ENCODE measurements at regions not wholly inside any gene's neighbourhood (a gene's known extent, or its start where the extent isn't known, plus 50 kb on each side); places are given as distances from the start of the nearest gene placed in this dataset.

GRCh38 chr9:71403106-71403505 lies 281.7 kb upstream of the TRPM3 start:
- no peak overlapping the region for H3K4me3 ChIP-seq (ENCODE audit: low read depth, low read length)
- DNase-seq (ENCODE audit: low read depth): no peak
- TF ChIP-seq, protein P1, sequence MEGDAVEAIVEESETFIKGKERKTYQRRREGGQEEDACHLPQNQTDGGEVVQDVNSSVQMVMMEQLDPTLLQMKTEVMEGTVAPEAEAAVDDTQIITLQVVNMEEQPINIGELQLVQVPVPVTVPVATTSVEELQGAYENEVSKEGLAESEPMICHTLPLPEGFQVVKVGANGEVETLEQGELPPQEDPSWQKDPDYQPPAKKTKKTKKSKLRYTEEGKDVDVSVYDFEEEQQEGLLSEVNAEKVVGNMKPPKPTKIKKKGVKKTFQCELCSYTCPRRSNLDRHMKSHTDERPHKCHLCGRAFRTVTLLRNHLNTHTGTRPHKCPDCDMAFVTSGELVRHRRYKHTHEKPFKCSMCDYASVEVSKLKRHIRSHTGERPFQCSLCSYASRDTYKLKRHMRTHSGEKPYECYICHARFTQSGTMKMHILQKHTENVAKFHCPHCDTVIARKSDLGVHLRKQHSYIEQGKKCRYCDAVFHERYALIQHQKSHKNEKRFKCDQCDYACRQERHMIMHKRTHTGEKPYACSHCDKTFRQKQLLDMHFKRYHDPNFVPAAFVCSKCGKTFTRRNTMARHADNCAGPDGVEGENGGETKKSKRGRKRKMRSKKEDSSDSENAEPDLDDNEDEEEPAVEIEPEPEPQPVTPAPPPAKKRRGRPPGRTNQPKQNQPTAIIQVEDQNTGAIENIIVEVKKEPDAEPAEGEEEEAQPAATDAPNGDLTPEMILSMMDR (conservative IDR thresholded peaks at IDR 0.05; ENCODE audit: low read depth, low read length): no peak

DNA sequence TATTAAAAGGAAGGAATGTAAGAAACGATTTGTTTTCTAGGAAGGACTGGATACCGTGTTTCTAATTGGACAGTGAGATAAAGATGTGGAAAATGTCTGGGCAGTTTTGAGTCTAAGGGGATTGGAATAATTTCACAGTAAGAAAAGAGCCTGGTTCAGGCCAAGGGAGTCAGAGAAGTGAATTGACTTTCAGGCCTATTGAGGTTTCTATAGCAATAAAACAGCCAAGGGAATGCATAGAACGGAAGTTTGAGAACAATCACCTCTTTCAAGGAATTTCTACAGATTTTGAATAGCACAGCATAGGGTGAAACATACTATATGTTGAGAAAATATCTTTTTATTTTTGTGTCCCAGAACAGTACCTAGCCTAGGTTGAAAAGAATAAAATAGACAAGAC lies 271.6 kb upstream of the TRPM3 start:
- TF ChIP-seq, protein P1 (conservative IDR thresholded peaks at IDR 0.05; ENCODE audit: low read depth, low read length): no peak
- no peak for DNase-seq (ENCODE audit: low read depth)

DNA sequence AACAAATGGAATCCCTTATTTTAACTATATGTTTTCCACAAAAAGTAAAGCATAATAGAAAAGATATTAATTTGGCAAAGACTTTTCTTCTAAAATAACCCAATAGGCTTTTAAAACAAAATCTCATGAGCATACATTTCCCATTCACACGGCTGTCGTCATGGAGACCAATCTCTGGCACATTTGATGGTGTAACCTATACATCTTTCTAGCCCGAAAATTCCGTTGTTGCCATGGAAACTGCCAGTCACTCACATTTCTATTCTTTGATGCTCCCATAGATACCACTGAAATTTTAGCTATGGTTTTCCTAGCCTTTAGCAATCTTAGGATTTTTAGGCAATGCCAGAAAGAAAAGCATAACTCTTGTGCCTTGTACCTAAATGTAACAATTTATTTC lies 262.9 kb upstream of the TRPM3 start:
- DNase-seq (ENCODE audit: low read depth): no peak
- TF ChIP-seq, protein P1 (conservative IDR thresholded peaks at IDR 0.05; ENCODE audit: low read depth, low read length): no peak
- H3K4me3 ChIP-seq (ENCODE audit: low read depth, low read length): no peak overlapping the region

More for the DNA sequence above, 271.6 kb upstream of the TRPM3 start:
- no peak overlapping the region for H3K4me3 ChIP-seq (ENCODE audit: low read depth, low read length)

GRCh38 chr9:71383308-71383940 lies 262.0 kb upstream of the TRPM3 start:
- no peak overlapping the region for H3K4me3 ChIP-seq (ENCODE audit: low read depth, low read length)
- TF ChIP-seq, protein P1 (conservative IDR thresholded peaks at IDR 0.05; ENCODE audit: low read depth, low read length): no peak
- no peak for DNase-seq (ENCODE audit: low read depth)

DNA sequence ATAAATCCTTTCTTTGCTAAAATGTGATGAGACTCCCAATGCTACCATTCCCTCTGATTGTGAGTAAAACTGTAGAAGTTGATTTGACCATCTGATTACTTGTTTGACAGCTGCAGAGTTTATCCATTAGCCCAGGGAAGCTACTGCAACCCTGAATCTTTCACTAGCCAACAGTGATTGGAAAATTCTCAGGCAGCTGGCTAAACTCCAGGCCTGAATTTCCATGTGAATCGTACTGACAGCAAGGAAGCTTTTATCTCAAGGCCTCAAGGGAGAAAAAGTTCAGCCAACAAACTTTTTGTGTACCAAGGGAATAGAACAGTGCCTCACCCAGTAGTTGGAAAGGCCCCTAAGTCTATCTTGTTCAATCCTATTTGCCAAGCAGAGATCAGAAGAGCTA lies 246.7 kb upstream of the TRPM3 start:
- TF ChIP-seq, protein P1 (conservative IDR thresholded peaks at IDR 0.05; ENCODE audit: low read depth, low read length): no peak
- H3K4me3 ChIP-seq (ENCODE audit: low read depth, low read length): no peak overlapping the region

DNA sequence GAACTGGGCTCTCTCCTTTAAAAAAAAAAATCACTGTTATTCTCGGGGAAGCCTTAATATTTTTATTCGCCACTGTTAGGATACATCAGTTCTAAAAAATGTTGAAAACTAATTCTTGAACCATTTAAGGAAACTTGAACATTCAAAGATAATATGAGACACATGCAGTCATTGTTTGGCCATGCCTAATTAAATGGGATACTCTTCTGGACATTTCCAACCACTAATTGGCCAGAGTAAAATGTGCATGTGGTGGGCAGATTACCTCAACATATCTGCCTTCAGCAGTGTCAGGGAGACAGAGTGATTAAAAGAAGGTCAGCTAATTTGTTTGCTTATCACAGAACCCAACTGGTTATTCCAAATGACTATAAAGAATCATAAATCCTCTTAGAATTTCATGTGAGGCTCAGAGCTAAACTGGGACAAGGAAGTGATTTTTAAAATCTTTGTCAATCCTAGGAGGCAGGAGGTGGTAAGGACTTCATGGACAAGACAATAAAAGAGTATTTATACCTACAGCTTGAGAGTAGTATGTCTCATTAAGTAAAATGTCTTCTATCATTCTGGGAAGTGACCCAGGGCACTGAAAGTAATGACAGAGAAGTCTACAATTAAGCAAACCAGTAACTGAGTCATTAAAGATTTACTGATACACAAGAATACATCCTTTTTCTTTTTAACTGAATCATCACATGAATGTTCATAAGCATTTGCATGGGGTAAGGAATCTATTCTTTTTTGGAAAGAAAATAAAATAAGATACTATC lies 242.9 kb upstream of the TRPM3 start:
- no peak for DNase-seq (ENCODE audit: low read depth)
- TF ChIP-seq, protein P1 (conservative IDR thresholded peaks at IDR 0.05; ENCODE audit: low read depth, low read length): no peak
- no peak overlapping the region for H3K4me3 ChIP-seq (ENCODE audit: low read depth, low read length)

More for the DNA sequence above, 246.7 kb upstream of the TRPM3 start:
- no peak for DNase-seq (ENCODE audit: low read depth)
